ENCODE measurements at regions not wholly inside any gene's neighbourhood (a gene's known extent, or its start where the extent isn't known, plus 50 kb on each side); places are given as distances from the start of the nearest gene placed in this dataset.

DNA sequence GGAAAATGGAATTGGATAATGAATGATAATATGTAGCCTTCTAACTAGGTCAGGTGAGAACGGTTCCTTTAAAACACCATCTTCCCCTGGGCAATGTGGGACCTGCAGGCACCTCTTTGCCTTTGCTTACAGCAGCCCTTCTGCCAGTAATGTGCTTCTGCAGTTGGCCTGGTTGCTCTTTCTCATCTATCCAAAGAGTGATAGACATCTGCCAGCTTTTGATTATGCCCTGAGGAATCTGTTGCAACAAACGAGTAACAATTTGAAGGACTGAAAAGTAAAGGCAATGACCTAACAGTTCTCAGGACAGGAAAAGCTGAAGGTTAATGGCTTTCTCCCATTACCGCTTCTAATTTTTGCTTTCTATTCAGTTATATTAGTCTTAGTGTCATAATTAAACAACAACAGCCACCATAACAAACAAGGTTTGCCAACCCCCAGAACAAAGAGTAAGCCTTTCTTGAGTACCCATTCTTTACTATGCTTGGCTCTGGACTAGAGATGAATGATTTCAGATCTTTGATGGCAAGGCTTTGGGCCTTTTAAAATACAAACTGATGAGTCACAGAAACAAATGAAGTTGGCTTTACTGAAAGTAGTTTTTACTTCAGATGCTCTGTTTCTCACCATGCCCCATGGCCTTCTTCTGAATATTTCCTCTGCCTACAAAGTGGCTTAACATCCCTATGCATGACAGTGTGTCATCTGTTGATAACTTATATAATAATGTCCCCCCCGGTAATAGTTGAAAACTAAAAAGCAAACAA, 76.1 kb upstream of the KRR1 start:
- TF ChIP-seq EZH2 (IDR thresholded peaks at IDR 0.05; ENCODE audit: low read depth, unreplicated experiment): no peak
- TF ChIP-seq EZH2phosphoT487 (IDR thresholded peaks at IDR 0.05; ENCODE audit: unreplicated experiment): no peak
- TF ChIP-seq POLR2AphosphoS5 (IDR thresholded peaks at IDR 0.05; ENCODE audit: low read depth): no peak
- TF ChIP-seq, protein P1, sequence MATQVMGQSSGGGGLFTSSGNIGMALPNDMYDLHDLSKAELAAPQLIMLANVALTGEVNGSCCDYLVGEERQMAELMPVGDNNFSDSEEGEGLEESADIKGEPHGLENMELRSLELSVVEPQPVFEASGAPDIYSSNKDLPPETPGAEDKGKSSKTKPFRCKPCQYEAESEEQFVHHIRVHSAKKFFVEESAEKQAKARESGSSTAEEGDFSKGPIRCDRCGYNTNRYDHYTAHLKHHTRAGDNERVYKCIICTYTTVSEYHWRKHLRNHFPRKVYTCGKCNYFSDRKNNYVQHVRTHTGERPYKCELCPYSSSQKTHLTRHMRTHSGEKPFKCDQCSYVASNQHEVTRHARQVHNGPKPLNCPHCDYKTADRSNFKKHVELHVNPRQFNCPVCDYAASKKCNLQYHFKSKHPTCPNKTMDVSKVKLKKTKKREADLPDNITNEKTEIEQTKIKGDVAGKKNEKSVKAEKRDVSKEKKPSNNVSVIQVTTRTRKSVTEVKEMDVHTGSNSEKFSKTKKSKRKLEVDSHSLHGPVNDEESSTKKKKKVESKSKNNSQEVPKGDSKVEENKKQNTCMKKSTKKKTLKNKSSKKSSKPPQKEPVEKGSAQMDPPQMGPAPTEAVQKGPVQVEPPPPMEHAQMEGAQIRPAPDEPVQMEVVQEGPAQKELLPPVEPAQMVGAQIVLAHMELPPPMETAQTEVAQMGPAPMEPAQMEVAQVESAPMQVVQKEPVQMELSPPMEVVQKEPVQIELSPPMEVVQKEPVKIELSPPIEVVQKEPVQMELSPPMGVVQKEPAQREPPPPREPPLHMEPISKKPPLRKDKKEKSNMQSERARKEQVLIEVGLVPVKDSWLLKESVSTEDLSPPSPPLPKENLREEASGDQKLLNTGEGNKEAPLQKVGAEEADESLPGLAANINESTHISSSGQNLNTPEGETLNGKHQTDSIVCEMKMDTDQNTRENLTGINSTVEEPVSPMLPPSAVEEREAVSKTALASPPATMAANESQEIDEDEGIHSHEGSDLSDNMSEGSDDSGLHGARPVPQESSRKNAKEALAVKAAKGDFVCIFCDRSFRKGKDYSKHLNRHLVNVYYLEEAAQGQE (IDR thresholded peaks at IDR 0.05; ENCODE audit: unreplicated experiment): no peak
- no peak for TF ChIP-seq CTCF (conservative IDR thresholded peaks at IDR 0.05; ENCODE audit: low read depth in 2 of 2)

Data from GM23338 (cell line).